Left lung (tissue), 4 donors: ENCODE measurements at regions not wholly inside any gene's neighbourhood (a gene's known extent, or its start where the extent isn't known, plus 50 kb on each side); places are given as distances from the start of the nearest gene placed in this dataset.

ENCODE experiments used
- ATAC-seq: fragments of 200-7000 bp; cut with Tn5 transposase; one replicate; pipeline ENCODE4 v1.9.1; 2020; ENCODE audit warnings: moderate library complexity
- DNase-seq, 4 donors: peaks; one replicate each; pipeline ENCODE4 v3.0.0-alpha.2; 2013 to 2020
- H3K27ac ChIP-seq, 2 donors: fragments of 200-600 bp; sonication (generic) in 1 of 2; one replicate each; pipeline versions ENCODE4 v1.5.0 to v1.8.0; 2020 to 2021
- H3K27me3 ChIP-seq, 2 donors: fragments of 200-600 bp; sonication (generic) in 1 of 2; one replicate each; pipeline versions ENCODE4 v1.5.0 to v1.8.0; 2020 to 2021
- H3K36me3 ChIP-seq, 2 donors: fragments of 200-600 bp; sonication (generic) in 1 of 2; one replicate each; pipeline versions ENCODE4 v1.5.0 to v1.8.0; 2020 to 2021
- H3K4me1 ChIP-seq, 2 donors: fragments of 200-600 bp; one replicate each; pipeline ENCODE4 v1.8.0; 2021
- H3K4me3 ChIP-seq, 2 donors: fragments of 200-600 bp; sonication (generic) in 1 of 2; one replicate each; pipeline versions ENCODE4 v1.5.0 to v1.8.0; 2020 to 2021; ENCODE audit warnings: mild to moderate bottlenecking in 1 of 2
- H3K9me3 ChIP-seq, 2 donors: fragments of 200-600 bp; sonication (generic) in 1 of 2; one replicate each; pipeline versions ENCODE4 v1.5.0 to v1.8.0; 2020 to 2021
- intact Hi-C, 2 donors: fragments of 100-400 bp; cut with DNase I; formaldehyde crosslinking; loops; one replicate each; pipeline versions ENCODE4 v1.11.2 to v1.14.2; 2022
- TF ChIP-seq, protein P1 (sequence below), 2 donors: fragments of 200-600 bp; sonication (generic) in 1 of 2; IDR thresholded peaks; one replicate each; pipeline versions ENCODE4 v1.5.0 to v1.8.0; 2021; ENCODE audit warnings: antibody characterized with exemption in 2 of 2
- donor health status: DM: no; HTN: yes; CAD: no.
- donor health status: DM: no; HTN: no; CAD: no.

DNA sequence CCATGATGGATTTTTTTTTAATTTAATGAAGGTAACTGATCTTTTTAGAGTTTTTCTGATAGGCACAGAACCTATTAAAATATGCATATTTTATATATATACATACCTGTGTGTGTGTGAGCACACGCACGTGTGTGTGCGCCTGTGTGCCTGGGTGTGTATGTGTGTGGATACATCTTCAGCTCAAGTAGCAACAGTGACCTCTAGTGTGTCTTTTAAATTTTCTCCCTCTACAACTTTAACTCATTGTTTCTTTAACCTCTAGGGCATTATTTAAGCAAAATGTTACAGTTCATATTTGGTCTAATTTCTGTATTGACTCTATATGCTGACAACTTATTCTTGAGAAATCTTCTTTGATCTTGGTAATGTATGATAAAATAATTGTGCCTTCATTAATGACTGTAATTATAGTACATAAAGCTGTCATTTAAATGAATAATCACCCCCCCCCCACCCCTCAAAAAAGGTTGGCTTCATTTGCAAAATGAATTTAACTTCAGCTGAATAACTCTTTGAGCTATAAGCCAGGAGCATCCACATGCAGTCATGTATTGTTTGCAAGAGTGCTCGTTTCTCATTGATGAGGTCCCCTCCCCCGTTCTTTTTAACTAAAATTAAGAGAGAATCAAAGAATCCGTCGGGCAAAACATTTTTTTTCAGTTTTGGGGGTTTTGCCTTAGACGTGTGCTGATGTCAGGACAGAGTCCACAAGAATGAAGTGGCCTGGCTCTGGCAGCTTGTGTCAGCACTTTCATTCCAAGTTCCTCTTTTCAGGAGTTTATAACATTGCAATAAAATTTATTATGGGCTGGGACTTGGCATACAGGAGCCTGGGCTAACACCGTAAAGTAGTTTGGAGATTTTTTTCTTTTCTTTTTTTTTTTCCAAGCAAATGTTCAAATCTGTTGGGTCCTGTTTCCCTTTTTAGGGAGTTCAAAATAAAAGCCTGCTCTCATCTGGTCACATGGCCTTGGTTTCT, 80.0 kb downstream of the ETAA1 start:
- ATAC-seq (peak; percentile 87), DNase-seq (peak in 2 of 4 donors; percentile 44 to 69)
- H3K4me1 ChIP-seq = no peaks in the 10 kb centered on the region
- TF ChIP-seq, protein P1, sequence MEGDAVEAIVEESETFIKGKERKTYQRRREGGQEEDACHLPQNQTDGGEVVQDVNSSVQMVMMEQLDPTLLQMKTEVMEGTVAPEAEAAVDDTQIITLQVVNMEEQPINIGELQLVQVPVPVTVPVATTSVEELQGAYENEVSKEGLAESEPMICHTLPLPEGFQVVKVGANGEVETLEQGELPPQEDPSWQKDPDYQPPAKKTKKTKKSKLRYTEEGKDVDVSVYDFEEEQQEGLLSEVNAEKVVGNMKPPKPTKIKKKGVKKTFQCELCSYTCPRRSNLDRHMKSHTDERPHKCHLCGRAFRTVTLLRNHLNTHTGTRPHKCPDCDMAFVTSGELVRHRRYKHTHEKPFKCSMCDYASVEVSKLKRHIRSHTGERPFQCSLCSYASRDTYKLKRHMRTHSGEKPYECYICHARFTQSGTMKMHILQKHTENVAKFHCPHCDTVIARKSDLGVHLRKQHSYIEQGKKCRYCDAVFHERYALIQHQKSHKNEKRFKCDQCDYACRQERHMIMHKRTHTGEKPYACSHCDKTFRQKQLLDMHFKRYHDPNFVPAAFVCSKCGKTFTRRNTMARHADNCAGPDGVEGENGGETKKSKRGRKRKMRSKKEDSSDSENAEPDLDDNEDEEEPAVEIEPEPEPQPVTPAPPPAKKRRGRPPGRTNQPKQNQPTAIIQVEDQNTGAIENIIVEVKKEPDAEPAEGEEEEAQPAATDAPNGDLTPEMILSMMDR (IDR thresholded peaks at IDR 0.05) = no peak
- intact Hi-C loops = no loop called here
- H3K27ac ChIP-seq = no peak overlapping the region
- no peaks in the 10 kb centered on the region for H3K27me3 ChIP-seq
- no peaks in the 10 kb centered on the region for H3K9me3 ChIP-seq
- H3K36me3 ChIP-seq = no peaks in the 10 kb centered on the region
- H3K4me3 ChIP-seq = no peak overlapping the region

DNA sequence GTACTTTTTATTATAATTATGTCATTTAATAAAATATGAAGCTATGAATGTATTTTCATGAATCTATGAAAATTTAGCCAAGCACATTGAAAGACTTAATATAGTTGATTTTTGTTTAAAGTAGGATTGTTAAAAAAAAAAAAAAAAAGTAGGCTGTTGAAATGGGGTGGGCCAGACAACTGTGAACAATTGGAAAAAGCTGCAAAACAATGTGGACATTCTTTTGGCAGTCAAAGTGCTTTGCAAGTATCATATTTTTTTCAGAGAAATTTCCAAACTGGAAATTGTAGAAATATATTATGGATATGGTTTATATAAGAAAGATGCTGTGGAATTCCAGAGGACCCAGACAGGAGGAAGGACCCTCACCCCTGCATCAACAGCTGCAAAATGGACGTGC, 82.1 kb downstream of the ETAA1 start:
- TF ChIP-seq, protein P1 (IDR thresholded peaks at IDR 0.05) = no peak
- peak in 2 of 4 donors; percentile 44 to 63 for DNase-seq
- no peaks in the 10 kb centered on the region for H3K9me3 ChIP-seq

DNA sequence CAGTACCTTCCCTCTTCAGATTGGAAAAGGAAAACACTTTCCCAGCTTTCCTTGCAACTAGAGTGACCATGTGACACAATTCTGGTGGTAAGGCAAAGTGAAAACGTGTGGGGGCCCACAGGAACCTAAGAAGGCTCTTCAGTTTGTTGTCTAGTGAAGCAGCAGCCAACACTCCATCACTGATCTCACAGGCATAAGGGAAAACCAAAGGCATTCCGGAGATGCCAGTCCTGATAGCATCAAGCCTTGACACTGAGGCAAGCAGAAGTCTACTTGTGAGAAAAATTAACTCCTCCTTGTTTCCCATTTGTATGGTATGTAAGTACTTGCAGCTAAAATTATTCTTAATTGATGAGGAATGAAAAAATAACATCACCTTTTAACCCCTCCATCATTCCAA, 88.3 kb downstream of the ETAA1 start:
- no peaks in the 10 kb centered on the region for H3K9me3 ChIP-seq
- H3K27ac ChIP-seq = no peak overlapping the region
- no peaks in the 10 kb centered on the region for H3K27me3 ChIP-seq
- ATAC-seq (no peak), DNase-seq (no peak)
- H3K4me1 ChIP-seq = peaks cover 0 to 3% of the 10 kb centered on the region in 2 donors
- TF ChIP-seq, protein P1 (IDR thresholded peaks at IDR 0.05) = no peak
- H3K4me3 ChIP-seq = no peak overlapping the region
- intact Hi-C loops = no loop called here
- no peaks in the 10 kb centered on the region for H3K36me3 ChIP-seq

More for the DNA sequence above, 82.1 kb downstream of the ETAA1 start:
- H3K4me1 ChIP-seq = no peaks in the 10 kb centered on the region
- no peak overlapping the region for H3K27ac ChIP-seq
- ATAC-seq = no peak
- no peaks in the 10 kb centered on the region for H3K36me3 ChIP-seq
- no peaks in the 10 kb centered on the region for H3K27me3 ChIP-seq
- intact Hi-C loops = no loop called here
- no peak overlapping the region for H3K4me3 ChIP-seq

DNA sequence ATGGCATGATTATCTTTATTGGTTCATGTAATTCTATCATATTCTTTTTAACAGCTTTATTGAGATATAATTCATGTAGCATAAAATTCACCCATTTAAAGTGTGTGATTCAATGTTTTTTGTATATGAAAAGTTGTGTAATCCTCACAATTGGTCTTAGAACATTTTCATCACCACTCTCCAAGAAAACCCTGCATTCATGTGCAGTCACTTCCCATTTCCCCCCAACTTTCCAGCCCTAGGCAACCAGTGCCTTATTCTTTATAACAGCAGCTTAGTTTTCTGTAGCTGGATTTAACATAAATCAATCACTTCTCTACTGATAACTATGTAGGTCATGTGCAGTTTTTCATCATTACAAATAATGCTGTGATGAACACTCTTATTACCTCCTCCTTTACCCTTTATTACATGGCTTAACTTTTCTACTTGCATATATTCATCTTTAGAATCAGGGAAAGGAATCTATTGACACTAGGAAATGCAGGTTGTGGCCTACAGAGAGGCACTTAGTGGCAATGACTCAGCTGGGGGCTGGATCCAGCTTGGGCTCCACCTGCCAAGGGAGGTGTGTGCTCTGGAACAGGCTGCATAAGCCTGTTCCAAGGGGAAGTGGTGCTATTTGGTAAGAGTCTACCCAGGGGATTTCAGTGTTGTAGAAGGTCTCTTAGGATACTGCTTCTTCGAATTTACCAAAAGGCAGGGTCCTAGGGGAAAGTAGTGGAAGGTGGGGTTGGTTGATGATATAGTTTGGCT, 89.1 kb downstream of the ETAA1 start:
- H3K4me1 ChIP-seq = peaks cover 0 to 3% of the 10 kb centered on the region in 2 donors
- peak; percentile 99 for ATAC-seq

More for the DNA sequence above, 89.1 kb downstream of the ETAA1 start:
- H3K4me3 ChIP-seq = no peak overlapping the region
- TF ChIP-seq, protein P1 (IDR thresholded peaks at IDR 0.05) = no peak
- no peaks in the 10 kb centered on the region for H3K36me3 ChIP-seq
- H3K27me3 ChIP-seq = no peaks in the 10 kb centered on the region
- no peak overlapping the region for H3K27ac ChIP-seq
- DNase-seq = peak in 2 of 4 donors; percentile 56 to 74
- no peaks in the 10 kb centered on the region for H3K9me3 ChIP-seq
- intact Hi-C loops = no loop called here
